GM23338 (cell line): ENCODE measurements at regions not wholly inside any gene's neighbourhood (a gene's known extent, or its start where the extent isn't known, plus 50 kb on each side); places are given as distances from the start of the nearest gene placed in this dataset.

Experiments
- ATAC-seq: fragments of 200-7000 bp; cut with Tn5 transposase; 3 replicates; pipeline ENCODE4 v1.9.1; 2020
- DNase-seq: peaks from one replicate; pipeline ENCODE4 v3.0.0-alpha.2; 2015; ENCODE audit warnings: low spot score
- H2AFZ ChIP-seq: fragments of 200-600 bp; sonication (generic); 2 replicates; pipeline ENCODE4 v1.8.0; 2016; ENCODE audit warnings: antibody characterized with exemption, mild to moderate bottlenecking, moderate library complexity
- H3F3A ChIP-seq: fragments of 200-600 bp; sonication (generic); replicated peaks from 2 replicates; pipeline ENCODE4 v1.8.0; 2017; ENCODE audit warnings: antibody characterized with exemption, mixed run types, low read depth
- H3K27ac ChIP-seq: fragments of 200-600 bp; sonication (generic); 2 replicates; pipeline ENCODE4 v1.6.1; 2016; ENCODE audit warnings: low read depth
- H3K27me3 ChIP-seq: fragments of 200-600 bp; sonication (generic); 2 replicates; pipeline ENCODE4 v1.8.0; 2016; ENCODE audit warnings: mild to moderate bottlenecking, mixed run types, moderate library complexity; ENCODE audit not compliant: insufficient read depth
- H3K36me3 ChIP-seq: fragments of 200-600 bp; sonication (generic); 2 replicates; pipeline ENCODE4 v1.8.0; 2016; ENCODE audit warnings: mild to moderate bottlenecking; ENCODE audit not compliant: insufficient read depth
- H3K4me1 ChIP-seq: fragments of 200-600 bp; sonication (generic); 2 replicates; pipeline ENCODE4 v1.8.0; 2016; ENCODE audit warnings: mild to moderate bottlenecking, moderate library complexity; ENCODE audit not compliant: insufficient read depth
- H3K4me2 ChIP-seq: fragments of 200-600 bp; sonication (generic); 2 replicates; pipeline ENCODE4 v1.7.1; 2017; ENCODE audit warnings: mixed run types
- H3K4me3 ChIP-seq: fragments of 200-600 bp; sonication (generic); 2 replicates; pipeline ENCODE4 v1.6.1; 2016; ENCODE audit warnings: mixed run types
- H3K79me2 ChIP-seq: fragments of 200-600 bp; sonication (generic); replicated peaks from 2 replicates; pipeline ENCODE4 v1.8.0; 2017; ENCODE audit warnings: mild to moderate bottlenecking; ENCODE audit not compliant: insufficient read depth
- H3K9me2 ChIP-seq: fragments of 200-600 bp; sonication (generic); 2 replicates; pipeline ENCODE4 v1.8.0; 2017; ENCODE audit not compliant: insufficient read depth
- H4K20me1 ChIP-seq: fragments of 200-600 bp; sonication (generic); replicated peaks from 2 replicates; pipeline ENCODE4 v1.8.0; 2017; ENCODE audit warnings: mild to moderate bottlenecking; ENCODE audit not compliant: insufficient read depth
- H3K27ac Mint-ChIP-seq: 2 replicates; pipeline ENCODE4 v1.8.0; 2020; ENCODE audit warnings: inconsistent platforms, mild to moderate bottlenecking, moderate library complexity, mixed read lengths
- H3K27me3 Mint-ChIP-seq: 3 replicates; pipeline ENCODE4 v1.8.0; 2022; ENCODE audit warnings: low read depth, mild to moderate bottlenecking, moderate library complexity, mixed read lengths, inconsistent platforms; ENCODE audit not compliant: insufficient read depth, poor library complexity
- H3K36me3 Mint-ChIP-seq: 3 replicates; pipeline ENCODE4 v1.8.0; 2021; ENCODE audit warnings: low read depth, mild to moderate bottlenecking, inconsistent platforms, moderate library complexity, mixed read lengths
- H3K4me1 Mint-ChIP-seq: 3 replicates; pipeline ENCODE4 v1.8.0; 2020; ENCODE audit warnings: mild to moderate bottlenecking, inconsistent platforms, mixed read lengths
- H3K4me3 Mint-ChIP-seq: 3 replicates; pipeline ENCODE4 v1.8.0; 2021; ENCODE audit warnings: moderate library complexity, mild to moderate bottlenecking, inconsistent platforms, mixed read lengths
- H3K9me3 Mint-ChIP-seq: 3 replicates; pipeline ENCODE4 v1.8.0; 2020; ENCODE audit warnings: moderate library complexity, mild to moderate bottlenecking, inconsistent platforms, mixed read lengths
- ETS1 ChIP-seq: IDR thresholded peaks from 2 replicates; pipeline ENCODE4 v1.6.1; 2016; ENCODE audit warnings: antibody characterized with exemption
- EZH2phosphoT487 ChIP-seq: fragments of 200-600 bp; sonication (generic); IDR thresholded peaks from one replicate; pipeline ENCODE4 v1.8.1; 2018; ENCODE audit warnings: antibody characterized with exemption; ENCODE audit not compliant: unreplicated experiment
- NANOG ChIP-seq: IDR thresholded peaks from 2 replicates; pipeline ENCODE4 v1.6.1; 2016; ENCODE audit warnings: antibody characterized with exemption, borderline replicate concordance
- STAT1 ChIP-seq: IDR thresholded peaks from one replicate; pipeline ENCODE4 v1.6.1; 2016; ENCODE audit warnings: antibody characterized with exemption; ENCODE audit not compliant: unreplicated experiment
- ZNF114 ChIP-seq: fragments of 250-450 bp; sonication (Bioruptor Pico); IDR thresholded peaks from 2 replicates; pipeline ENCODE4 v1.5.0; 2020; ENCODE audit warnings: mild to moderate bottlenecking, moderate library complexity
- ZNF331 ChIP-seq: fragments of 250-450 bp; sonication (Bioruptor Pico); IDR thresholded peaks from 2 replicates; pipeline ENCODE4 v1.5.0; 2020; ENCODE audit warnings: low read depth, mild to moderate bottlenecking, moderate library complexity
- ZNF462 ChIP-seq: fragments of 250-450 bp; sonication (Bioruptor Pico); IDR thresholded peaks from 2 replicates; pipeline ENCODE4 v1.5.0; 2020; ENCODE audit warnings: mild to moderate bottlenecking, moderate library complexity

- peaks cover 2% of the 10 kb centered on the region for H3K27me3 Mint-ChIP-seq
- no peak overlapping the region for H3K4me3 Mint-ChIP-seq
- DNase-seq: no peak
- H3K9me2 ChIP-seq: no peaks in the 10 kb centered on the region; the same call in none of the 2 replicates
- TF ChIP-seq STAT1: no peak
- no peak for TF ChIP-seq ZNF462 (CRISPR knock-in tag)
- TF ChIP-seq ETS1: no peak
- TF ChIP-seq ZNF114 (CRISPR knock-in tag): no peak
- TF ChIP-seq EZH2phosphoT487: no peak
- TF ChIP-seq NANOG: no peak
- no peak for TF ChIP-seq ZNF331 (CRISPR knock-in tag)
- no peak overlapping the region for H3K27ac ChIP-seq
- H3F3A ChIP-seq: no peaks in the 10 kb centered on the region
- no peak overlapping the region for H3K4me3 ChIP-seq
- ATAC-seq: no peak
- H3K4me1 Mint-ChIP-seq: no peaks in the 10 kb centered on the region; the same call in 2 of the 3 replicates
- no peak overlapping the region for H3K27ac Mint-ChIP-seq
- H4K20me1 ChIP-seq: no peaks in the 10 kb centered on the region
- H3K9me3 Mint-ChIP-seq: no peaks in the 10 kb centered on the region
- no peaks in the 10 kb centered on the region for H3K4me1 ChIP-seq
- H3K79me2 ChIP-seq: no peaks in the 10 kb centered on the region
- H3K4me2 ChIP-seq: no peak overlapping the region
- no peak overlapping the region for H2AFZ ChIP-seq
- H3K36me3 ChIP-seq: no peaks in the 10 kb centered on the region
- no peaks in the 10 kb centered on the region for H3K27me3 ChIP-seq
- H3K36me3 Mint-ChIP-seq: no peaks in the 10 kb centered on the region
Observed at GRCh38 chr1:232287676-232288569, 342.0 kb downstream of the SIPA1L2 start.
